ENCODE measurements at regions not wholly inside any gene's neighbourhood (a gene's known extent, or its start where the extent isn't known, plus 50 kb on each side); places are given as distances from the start of the nearest gene placed in this dataset.

DNA sequence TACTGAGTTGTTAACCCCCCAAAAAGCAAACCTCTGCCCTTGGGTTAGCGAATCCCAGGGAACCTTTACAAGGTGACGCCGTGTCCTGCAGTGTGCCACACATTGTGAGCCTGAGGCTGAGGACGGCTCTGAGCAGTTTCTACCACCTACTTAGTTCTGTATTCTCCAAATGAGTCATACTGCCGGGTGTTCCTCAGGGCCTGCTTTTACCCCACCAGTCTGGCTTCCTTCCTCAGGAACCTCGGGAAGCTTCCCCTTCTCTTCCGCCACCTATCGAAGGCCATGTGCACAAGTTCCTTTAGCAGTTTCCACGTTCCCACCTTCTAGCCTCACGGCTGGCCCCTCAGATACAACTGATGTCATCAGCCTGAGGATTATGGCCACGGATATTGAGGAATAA, 384.0 kb upstream of the TPM1 start:
- Histone ChIP-seq H4K20me1 (ENCODE audit: insufficient read depth, low read length) (no peaks in the 10 kb centered on the region), H3K9ac (ENCODE audit: low read length) (no peak overlapping the region), H3K27me3 (ENCODE audit: insufficient read depth, low read length) (no peaks in the 10 kb centered on the region), H3K4me3 (ENCODE audit: insufficient read depth, low read depth, low read length) (no peak overlapping the region), H3K36me3 (ENCODE audit: insufficient read depth, low read length) (no peaks in the 10 kb centered on the region), H3K4me1 (ENCODE audit: insufficient read depth, low read length) (peaks cover 7% of the 10 kb centered on the region), H3K9me3 (ENCODE audit: insufficient read depth, low read depth, low read length) (no peaks in the 10 kb centered on the region), H3K4me2 (ENCODE audit: low read length) (no peak overlapping the region), H3K27ac (ENCODE audit: low read depth, low read length) (no peak overlapping the region), H2AFZ (ENCODE audit: low read depth, low read length) (no peak overlapping the region), H3K79me2 (ENCODE audit: insufficient read depth, low read length) (no peaks in the 10 kb centered on the region)
- no peaks in the 10 kb centered on the region for H3K27me3 Mint-ChIP-seq (ENCODE audit: low read depth, unreplicated experiment)
- H3K36me3 Mint-ChIP-seq (ENCODE audit: low read depth, unreplicated experiment) = peaks cover 14% of the 10 kb centered on the region
- FAIRE-seq (no peak), DNase-seq (ENCODE audit: low read depth) (peak; percentile 14)
- H3K9me3 Mint-ChIP-seq (ENCODE audit: unreplicated experiment) = peaks cover 5% of the 10 kb centered on the region
- H3K27ac Mint-ChIP-seq (ENCODE audit: unreplicated experiment) = no peak overlapping the region
- peaks cover 7% of the 10 kb centered on the region for H3K4me1 Mint-ChIP-seq (ENCODE audit: low read depth, unreplicated experiment)
- H3K4me3 Mint-ChIP-seq (ENCODE audit: unreplicated experiment) = no peak overlapping the region
- no peak for TF ChIP-seq EZH2 (IDR thresholded peaks at IDR 0.05; ENCODE audit: insufficient read depth, low read length)
- TF ChIP-seq, protein P1, sequence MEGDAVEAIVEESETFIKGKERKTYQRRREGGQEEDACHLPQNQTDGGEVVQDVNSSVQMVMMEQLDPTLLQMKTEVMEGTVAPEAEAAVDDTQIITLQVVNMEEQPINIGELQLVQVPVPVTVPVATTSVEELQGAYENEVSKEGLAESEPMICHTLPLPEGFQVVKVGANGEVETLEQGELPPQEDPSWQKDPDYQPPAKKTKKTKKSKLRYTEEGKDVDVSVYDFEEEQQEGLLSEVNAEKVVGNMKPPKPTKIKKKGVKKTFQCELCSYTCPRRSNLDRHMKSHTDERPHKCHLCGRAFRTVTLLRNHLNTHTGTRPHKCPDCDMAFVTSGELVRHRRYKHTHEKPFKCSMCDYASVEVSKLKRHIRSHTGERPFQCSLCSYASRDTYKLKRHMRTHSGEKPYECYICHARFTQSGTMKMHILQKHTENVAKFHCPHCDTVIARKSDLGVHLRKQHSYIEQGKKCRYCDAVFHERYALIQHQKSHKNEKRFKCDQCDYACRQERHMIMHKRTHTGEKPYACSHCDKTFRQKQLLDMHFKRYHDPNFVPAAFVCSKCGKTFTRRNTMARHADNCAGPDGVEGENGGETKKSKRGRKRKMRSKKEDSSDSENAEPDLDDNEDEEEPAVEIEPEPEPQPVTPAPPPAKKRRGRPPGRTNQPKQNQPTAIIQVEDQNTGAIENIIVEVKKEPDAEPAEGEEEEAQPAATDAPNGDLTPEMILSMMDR (IDR thresholded peaks at IDR 0.05; ENCODE audit: insufficient read depth, low read depth, low read length) = no peak

DNA sequence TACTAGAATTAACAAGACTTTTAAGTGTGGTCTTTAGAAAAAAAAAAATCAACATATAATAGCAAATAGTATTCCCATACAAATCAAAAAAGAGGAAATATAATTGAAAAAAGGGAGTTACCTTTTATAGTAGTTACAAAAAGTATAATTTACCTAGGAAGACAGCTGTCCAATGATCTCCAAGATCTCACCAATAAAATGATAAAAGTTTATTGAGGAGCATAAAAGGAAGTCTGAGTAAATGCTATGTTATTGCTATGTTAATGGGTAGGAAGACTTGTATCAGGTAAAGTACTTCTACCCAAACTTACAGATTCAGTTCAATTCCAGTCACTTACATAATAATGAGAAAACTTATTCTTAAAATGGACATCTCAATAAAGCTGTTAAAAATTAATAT, 379.0 kb upstream of the TPM1 start:
- FAIRE-seq = no peak

DNA sequence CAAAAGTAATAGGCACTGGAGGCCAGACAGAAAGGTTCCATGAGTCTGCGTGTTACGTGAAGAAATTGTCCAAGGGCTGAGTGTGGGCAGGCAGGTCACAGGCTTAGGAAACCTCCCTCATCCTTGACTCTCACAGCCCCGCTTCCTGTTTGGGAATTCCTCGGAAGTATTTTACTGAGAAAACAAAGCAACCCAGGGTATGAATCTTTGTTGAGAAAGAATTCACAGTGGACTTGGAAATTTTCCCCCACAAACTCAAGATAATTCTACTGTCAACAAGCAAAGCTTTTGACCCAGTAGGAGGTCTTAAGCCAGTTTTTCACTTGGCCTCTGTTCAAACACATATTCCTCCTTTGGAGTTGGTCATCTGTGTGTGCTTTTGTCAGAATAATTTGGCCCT, 377.1 kb upstream of the TPM1 start:
- Histone ChIP-seq H3K4me1 (ENCODE audit: insufficient read depth, low read length) (peaks cover 10% of the 10 kb centered on the region), H3K79me2 (ENCODE audit: insufficient read depth, low read length) (no peaks in the 10 kb centered on the region), H3K27ac (ENCODE audit: low read depth, low read length) (no peak overlapping the region), H3K4me2 (ENCODE audit: low read length) (peak overlapping the region; percentile 34), H3K9ac (ENCODE audit: low read length) (no peak overlapping the region), H3K36me3 (ENCODE audit: insufficient read depth, low read length) (no peaks in the 10 kb centered on the region), H3K4me3 (ENCODE audit: insufficient read depth, low read depth, low read length) (no peak overlapping the region), H3K9me3 (ENCODE audit: insufficient read depth, low read depth, low read length) (no peaks in the 10 kb centered on the region), H2AFZ (ENCODE audit: low read depth, low read length) (no peak overlapping the region), H3K27me3 (ENCODE audit: insufficient read depth, low read length) (no peaks in the 10 kb centered on the region), H4K20me1 (ENCODE audit: insufficient read depth, low read length) (no peaks in the 10 kb centered on the region)
- H3K27ac Mint-ChIP-seq (ENCODE audit: unreplicated experiment) = peak overlapping the region; percentile 28
- peaks cover 10% of the 10 kb centered on the region for H3K36me3 Mint-ChIP-seq (ENCODE audit: low read depth, unreplicated experiment)
- H3K4me3 Mint-ChIP-seq (ENCODE audit: unreplicated experiment) = no peak overlapping the region
- no peaks in the 10 kb centered on the region for H3K27me3 Mint-ChIP-seq (ENCODE audit: low read depth, unreplicated experiment)
- no peak for TF ChIP-seq EZH2 (IDR thresholded peaks at IDR 0.05; ENCODE audit: insufficient read depth, low read length)
- TF ChIP-seq, protein P1 (IDR thresholded peaks at IDR 0.05; ENCODE audit: insufficient read depth, low read depth, low read length) = no peak
- peaks cover 10% of the 10 kb centered on the region for H3K4me1 Mint-ChIP-seq (ENCODE audit: low read depth, unreplicated experiment)
- DNase-seq (ENCODE audit: low read depth) = peak; percentile 39
- FAIRE-seq = no peak
- peaks cover 3% of the 10 kb centered on the region for H3K9me3 Mint-ChIP-seq (ENCODE audit: unreplicated experiment)

More for the DNA sequence above, 379.0 kb upstream of the TPM1 start:
- no peak overlapping the region for H2AFZ ChIP-seq (ENCODE audit: low read depth, low read length)
- no peak overlapping the region for H3K9ac ChIP-seq (ENCODE audit: low read length)
- TF ChIP-seq, protein P1 (IDR thresholded peaks at IDR 0.05; ENCODE audit: insufficient read depth, low read depth, low read length) = no peak
- no peak for TF ChIP-seq EZH2 (IDR thresholded peaks at IDR 0.05; ENCODE audit: insufficient read depth, low read length)
- no peaks in the 10 kb centered on the region for H4K20me1 ChIP-seq (ENCODE audit: insufficient read depth, low read length)
- H3K36me3 Mint-ChIP-seq (ENCODE audit: low read depth, unreplicated experiment) = peaks cover 6% of the 10 kb centered on the region
- no peak overlapping the region for H3K4me3 Mint-ChIP-seq (ENCODE audit: unreplicated experiment)
- H3K27ac Mint-ChIP-seq (ENCODE audit: unreplicated experiment) = no peak overlapping the region
- H3K4me1 Mint-ChIP-seq (ENCODE audit: low read depth, unreplicated experiment) = peaks cover 12% of the 10 kb centered on the region
- no peaks in the 10 kb centered on the region for H3K79me2 ChIP-seq (ENCODE audit: insufficient read depth, low read length)
- H3K27me3 ChIP-seq (ENCODE audit: insufficient read depth, low read length) = no peaks in the 10 kb centered on the region
- H3K4me1 ChIP-seq (ENCODE audit: insufficient read depth, low read length) = peaks cover 12% of the 10 kb centered on the region
- no peaks in the 10 kb centered on the region for H3K36me3 ChIP-seq (ENCODE audit: insufficient read depth, low read length)
- DNase-seq (ENCODE audit: low read depth) = no peak
- H3K9me3 ChIP-seq (ENCODE audit: insufficient read depth, low read depth, low read length) = no peaks in the 10 kb centered on the region
- no peaks in the 10 kb centered on the region for H3K9me3 Mint-ChIP-seq (ENCODE audit: unreplicated experiment)
- H3K27ac ChIP-seq (ENCODE audit: low read depth, low read length) = no peak overlapping the region
- H3K4me3 ChIP-seq (ENCODE audit: insufficient read depth, low read depth, low read length) = no peak overlapping the region
- no peaks in the 10 kb centered on the region for H3K27me3 Mint-ChIP-seq (ENCODE audit: low read depth, unreplicated experiment)
- H3K4me2 ChIP-seq (ENCODE audit: low read length) = no peak overlapping the region
